ENCODE measurements at regions not wholly inside any gene's neighbourhood (a gene's known extent, or its start where the extent isn't known, plus 50 kb on each side); places are given as distances from the start of the nearest gene placed in this dataset.

GRCh38 chr10:44675387-44675874, 235.7 kb upstream of the TMEM72 start:
- Histone ChIP-seq H3K27me3 (no peaks in the 10 kb centered on the region), H3K27ac (no peak overlapping the region), H3K9me3 (no peaks in the 10 kb centered on the region), H3K4me3 (no peak overlapping the region), H3K4me1 (no peaks in the 10 kb centered on the region), H3K36me3 (no peaks in the 10 kb centered on the region)
- no peak for TF ChIP-seq POLR2AphosphoS5 (IDR thresholded peaks at IDR 0.05)
- no peak for DNase-seq (ENCODE audit: low spot score in 2 of 2)
- WGBS, result 76% methylated on average over 2 of the region's 2 CpGs

- Histone ChIP-seq H3K27ac (no peak overlapping the region), H3K36me3 (no peaks in the 10 kb centered on the region), H3K27me3 (no peaks in the 10 kb centered on the region), H3K9me3 (no peaks in the 10 kb centered on the region), H3K4me1 (no peaks in the 10 kb centered on the region), H3K4me3 (no peak overlapping the region)
- 87% methylated on average over 6 of the region's 6 CpGs for WGBS
- DNase-seq (ENCODE audit: low spot score in 2 of 2), result no peak
- TF ChIP-seq POLR2A (IDR thresholded peaks at IDR 0.05), result no peak
- no peak for TF ChIP-seq EP300 (IDR thresholded peaks at IDR 0.05)
- no peak for TF ChIP-seq POLR2AphosphoS5 (IDR thresholded peaks at IDR 0.05)
- TF ChIP-seq CTCF (IDR thresholded peaks at IDR 0.05), result no peak
These were observed 230.4 kb upstream of the TMEM72 start for GRCh38 chr10:44680764-44681163.

GRCh38 chr10:44682507-44682906, 228.6 kb upstream of the TMEM72 start:
- H3K27me3 ChIP-seq, result no peaks in the 10 kb centered on the region
- H3K4me3 ChIP-seq, result no peak overlapping the region
- DNase-seq (ENCODE audit: low spot score in 2 of 2), result no peak
- no peaks in the 10 kb centered on the region for H3K9me3 ChIP-seq
- 74% methylated on average over 7 of the region's 7 CpGs for WGBS
- H3K36me3 ChIP-seq, result no peaks in the 10 kb centered on the region
- H3K4me1 ChIP-seq, result no peaks in the 10 kb centered on the region
- TF ChIP-seq POLR2AphosphoS5 (IDR thresholded peaks at IDR 0.05), result no peak
- TF ChIP-seq EP300 (IDR thresholded peaks at IDR 0.05), result no peak
- TF ChIP-seq CTCF (IDR thresholded peaks at IDR 0.05), result no peak
- TF ChIP-seq POLR2A (IDR thresholded peaks at IDR 0.05), result no peak
- no peak overlapping the region for H3K27ac ChIP-seq

GRCh38 chr10:44684661-44685060, 226.5 kb upstream of the TMEM72 start:
- DNase-seq (ENCODE audit: low spot score in 2 of 2), result no peak
- Histone ChIP-seq H3K4me1 (no peaks in the 10 kb centered on the region), H3K36me3 (no peaks in the 10 kb centered on the region), H3K27me3 (no peaks in the 10 kb centered on the region), H3K27ac (no peak overlapping the region), H3K4me3 (no peak overlapping the region), H3K9me3 (no peaks in the 10 kb centered on the region)
- no peak for TF ChIP-seq POLR2AphosphoS5 (IDR thresholded peaks at IDR 0.05)
- no peak for TF ChIP-seq CTCF (IDR thresholded peaks at IDR 0.05)
- TF ChIP-seq EP300 (IDR thresholded peaks at IDR 0.05), result no peak
- no peak for TF ChIP-seq POLR2A (IDR thresholded peaks at IDR 0.05)
- 86% methylated on average over 2 of the region's 2 CpGs for WGBS

GRCh38 chr10:44685220-44685619, 225.9 kb upstream of the TMEM72 start:
- no peak for DNase-seq (ENCODE audit: low spot score in 2 of 2)
- no peaks in the 10 kb centered on the region for H3K4me1 ChIP-seq
- 85% methylated on average over 6 of the region's 6 CpGs for WGBS
- no peaks in the 10 kb centered on the region for H3K27me3 ChIP-seq
- H3K27ac ChIP-seq, result no peak overlapping the region
- no peak overlapping the region for H3K4me3 ChIP-seq
- no peaks in the 10 kb centered on the region for H3K9me3 ChIP-seq
- no peaks in the 10 kb centered on the region for H3K36me3 ChIP-seq
- TF ChIP-seq CTCF (IDR thresholded peaks at IDR 0.05), result no peak
- no peak for TF ChIP-seq POLR2A (IDR thresholded peaks at IDR 0.05)
- TF ChIP-seq EP300 (IDR thresholded peaks at IDR 0.05), result no peak
- no peak for TF ChIP-seq POLR2AphosphoS5 (IDR thresholded peaks at IDR 0.05)

- no peak overlapping the region for H3K27ac ChIP-seq
- no peaks in the 10 kb centered on the region for H3K4me1 ChIP-seq
- no peaks in the 10 kb centered on the region for H3K36me3 ChIP-seq
- no peaks in the 10 kb centered on the region for H3K27me3 ChIP-seq
- TF ChIP-seq POLR2A (IDR thresholded peaks at IDR 0.05) (no peak), CTCF (IDR thresholded peaks at IDR 0.05) (no peak), EP300 (IDR thresholded peaks at IDR 0.05) (no peak), POLR2AphosphoS5 (IDR thresholded peaks at IDR 0.05) (no peak)
- H3K9me3 ChIP-seq, result no peaks in the 10 kb centered on the region
- 69% methylated on average over 2 of the region's 2 CpGs for WGBS
- no peak overlapping the region for H3K4me3 ChIP-seq
- DNase-seq (ENCODE audit: low spot score in 2 of 2), result no peak
These were observed 225.4 kb upstream of the TMEM72 start for GRCh38 chr10:44685747-44686146.
